GM18502 (cell line): ENCODE measurements at regions not wholly inside any gene's neighbourhood (a gene's known extent, or its start where the extent isn't known, plus 50 kb on each side); places are given as distances from the start of the nearest gene placed in this dataset.
A peak's percentile ranks its signal among the peaks of the same experiment; 100 is the strongest.

Experiments used
- ATAC-seq: cut with Tn5 transposase; IDR thresholded peaks from one replicate; pipeline ENCODE4 v1.9.1; 2021; ENCODE audit warnings: mild to moderate bottlenecking; ENCODE audit not compliant: unreplicated experiment, poor library complexity

DNA sequence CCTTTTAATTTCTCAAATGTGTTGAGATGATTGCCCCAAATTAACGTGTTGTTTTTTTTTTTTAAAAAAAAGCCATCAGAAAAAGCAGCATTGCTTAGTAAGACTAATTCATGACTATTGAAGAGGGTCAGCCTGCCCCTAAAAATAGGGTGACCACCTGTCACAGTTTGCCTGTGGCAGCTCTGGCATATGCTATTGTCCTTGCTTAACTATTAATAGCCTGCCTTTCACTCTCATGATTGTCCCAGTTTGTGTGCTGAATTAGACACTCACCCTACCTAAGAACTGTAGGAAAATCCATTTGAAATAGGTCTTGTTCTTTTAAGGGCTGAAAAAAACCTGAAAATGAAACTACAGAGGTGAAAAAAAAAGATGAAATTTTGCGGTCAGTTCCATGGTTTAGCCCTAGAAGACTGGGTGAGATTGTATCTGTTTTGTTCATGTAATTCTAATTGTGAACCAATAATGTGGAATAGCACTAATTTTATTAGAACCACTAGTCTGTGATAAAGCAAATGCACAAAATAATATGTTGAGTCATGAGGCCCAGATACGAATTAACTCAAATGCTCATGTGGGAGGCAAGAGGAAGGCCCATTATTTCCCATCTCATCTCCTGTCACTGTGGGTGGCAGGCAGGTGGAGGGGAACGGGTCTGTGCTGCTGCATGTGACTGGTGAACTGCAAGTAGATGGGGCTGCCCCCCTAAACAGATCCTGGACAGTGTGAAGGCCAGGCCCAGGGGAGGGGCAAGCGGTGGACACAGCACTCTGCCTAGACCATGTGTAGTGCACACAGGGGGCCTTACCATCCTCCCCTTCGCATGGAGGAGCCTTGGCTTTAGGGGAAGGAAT is 265.4 kb upstream of the NFE2L3 start:
- no peak for ATAC-seq

GRCh38 chr7:25887266-25887665 is 264.7 kb upstream of the NFE2L3 start:
- ATAC-seq = no peak

- ATAC-seq = no peak
These were observed 264.0 kb upstream of the NFE2L3 start for GRCh38 chr7:25887795-25888559.

- ATAC-seq = no peak
These were observed 262.2 kb upstream of the NFE2L3 start for GRCh38 chr7:25889765-25890164.

DNA sequence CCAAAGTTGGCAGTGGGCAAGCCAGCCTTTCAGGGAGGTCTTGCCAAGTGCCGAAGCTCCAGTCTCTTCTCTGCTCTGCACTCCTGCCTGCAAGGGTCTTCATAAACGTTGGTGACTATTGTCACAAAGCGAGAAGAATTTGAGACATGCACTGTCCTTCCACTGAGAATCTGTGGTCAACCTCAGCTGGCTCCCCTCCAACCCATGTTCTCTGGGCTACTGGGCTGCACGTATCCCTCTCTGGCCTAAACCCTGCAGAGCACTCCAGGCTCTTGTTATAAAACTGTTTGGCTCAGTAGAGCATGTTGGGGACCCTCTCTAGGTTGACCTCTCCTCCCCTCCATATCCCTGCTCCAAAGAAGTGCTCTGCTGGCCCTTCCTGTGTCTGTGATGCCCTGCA is 260.4 kb upstream of the NFE2L3 start:
- no peak for ATAC-seq

- no peak for ATAC-seq
These were observed 258.6 kb upstream of the NFE2L3 start for GRCh38 chr7:25893436-25893835.

GRCh38 chr7:25894002-25894901 is 257.7 kb upstream of the NFE2L3 start:
- peak; percentile 73 for ATAC-seq

GRCh38 chr7:25894902-25895791 is 256.9 kb upstream of the NFE2L3 start:
- ATAC-seq = peak; percentile 73

DNA sequence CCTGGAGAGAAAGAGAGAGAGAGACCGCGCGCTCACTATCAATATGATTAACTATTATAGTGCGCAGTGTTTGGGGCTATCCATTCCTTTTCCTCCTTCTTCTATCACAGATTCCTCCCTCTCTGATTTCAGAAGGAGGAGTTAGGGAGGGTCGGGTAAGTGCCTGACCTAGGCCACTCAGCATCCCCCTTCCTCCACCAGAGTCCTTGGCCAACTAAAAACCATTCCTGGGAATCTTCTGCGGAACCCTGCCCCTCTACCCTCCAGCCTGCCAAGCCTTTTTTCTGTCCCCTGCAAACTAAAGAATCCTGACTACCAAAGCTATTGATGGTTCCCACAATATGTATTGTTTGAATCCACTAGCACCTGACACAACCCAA is 256.2 kb upstream of the NFE2L3 start:
- ATAC-seq = no peak

DNA sequence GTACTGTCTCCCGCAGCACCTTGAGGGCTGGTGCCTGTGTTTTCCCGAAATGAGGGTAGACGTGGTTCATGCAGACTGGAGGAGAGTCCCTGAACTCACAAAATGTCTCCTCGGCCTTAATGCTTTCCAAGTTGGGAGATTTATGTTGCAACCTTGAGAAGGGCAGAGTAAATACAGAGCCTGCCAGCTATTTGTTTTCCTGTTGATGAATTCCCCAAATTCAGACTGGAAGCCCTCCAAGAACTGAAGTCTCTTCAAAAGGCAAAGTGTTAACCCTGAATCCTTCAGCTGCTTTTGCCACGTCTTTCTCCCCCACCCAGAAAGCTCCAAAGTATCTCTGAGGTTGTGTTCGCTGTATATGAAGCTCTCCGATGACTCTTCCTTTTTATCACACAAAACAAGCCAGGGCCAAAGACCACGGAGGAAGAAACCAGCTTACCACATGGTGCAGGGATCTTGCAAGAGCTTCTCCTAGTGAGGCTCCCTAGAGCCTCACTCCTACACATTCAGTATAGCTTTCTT is 254.7 kb upstream of the NFE2L3 start:
- no peak for ATAC-seq

DNA sequence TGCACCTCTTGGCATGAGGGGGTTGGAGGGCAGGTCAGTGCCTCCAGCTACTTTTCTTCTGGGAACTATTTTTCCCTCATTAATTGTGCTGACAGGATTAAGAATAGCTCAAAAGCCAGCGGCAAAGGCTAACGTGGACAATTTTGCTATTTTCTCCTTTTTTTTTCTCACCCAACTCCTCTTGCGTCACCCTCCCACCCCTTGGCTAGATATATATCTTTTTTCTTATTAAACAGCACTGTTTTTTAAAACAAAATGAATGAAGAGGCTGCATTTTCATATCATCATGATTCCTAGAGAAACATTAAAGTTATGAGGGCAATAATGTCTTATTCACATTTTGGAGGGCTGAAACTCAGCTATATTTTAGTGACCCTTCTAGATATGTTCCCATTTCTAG is 251.8 kb upstream of the NFE2L3 start:
- no peak for ATAC-seq

DNA sequence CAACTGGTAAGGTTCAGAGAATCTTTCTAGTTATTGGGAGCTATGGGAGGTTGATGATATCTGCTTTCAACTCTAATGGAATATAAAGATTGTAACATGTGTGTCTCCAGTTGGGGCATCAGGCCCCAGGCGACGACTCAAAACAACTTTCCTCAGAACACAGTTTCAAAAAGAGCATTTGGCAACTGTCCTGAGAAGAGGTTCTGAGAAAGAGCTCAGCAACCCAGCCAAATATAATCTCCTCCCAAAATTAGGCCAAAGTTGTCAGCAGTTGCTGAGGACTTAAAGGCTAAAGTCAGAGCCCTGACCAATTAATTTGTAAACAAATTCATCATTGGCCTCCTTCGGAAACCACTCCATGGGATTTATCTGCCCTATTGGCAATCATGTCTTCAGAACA is 251.1 kb upstream of the NFE2L3 start:
- no peak for ATAC-seq

- no peak for ATAC-seq
These were observed 250.3 kb upstream of the NFE2L3 start for GRCh38 chr7:25901658-25902057.

DNA sequence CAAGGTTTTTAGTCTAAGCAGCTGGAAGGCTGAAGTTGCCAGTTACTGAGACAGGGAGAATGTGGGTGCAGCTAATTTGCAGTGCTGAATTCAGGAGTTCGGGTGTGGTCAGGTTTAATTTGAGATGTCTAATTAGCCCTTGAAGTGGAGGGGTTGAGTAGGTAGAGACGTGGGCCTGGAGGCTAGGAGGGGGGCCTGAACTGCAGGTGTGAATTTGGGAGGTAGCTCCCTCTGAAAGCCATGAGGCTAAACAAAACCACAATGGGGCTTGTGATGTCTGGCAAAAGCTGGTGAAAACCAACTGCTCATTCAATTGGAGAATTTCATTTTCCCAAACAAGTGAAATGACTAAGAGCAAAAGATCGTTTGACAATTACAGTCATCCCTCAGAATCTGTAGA is 246.0 kb upstream of the NFE2L3 start:
- ATAC-seq = no peak

GRCh38 chr7:25906760-25907159 is 245.2 kb upstream of the NFE2L3 start:
- no peak for ATAC-seq

DNA sequence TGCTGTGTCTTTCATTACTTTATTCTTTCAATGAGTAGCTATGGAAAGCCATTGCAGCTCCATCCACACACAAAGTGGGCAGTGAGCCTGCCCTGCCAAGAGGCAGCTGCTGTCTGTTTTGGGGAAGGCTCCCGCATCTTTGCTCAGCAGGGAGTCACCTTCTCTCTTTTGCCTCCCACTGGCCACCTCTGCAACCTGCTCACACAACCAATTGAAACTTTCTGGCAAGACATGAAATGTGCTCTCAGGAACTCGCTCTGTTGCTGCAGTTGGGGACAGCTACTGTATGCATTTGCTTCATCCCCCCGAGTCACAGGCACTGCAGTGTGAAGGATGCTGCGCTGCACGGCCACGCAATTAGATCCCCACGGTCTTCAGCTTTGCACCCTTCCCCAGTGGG is 244.8 kb upstream of the NFE2L3 start:
- ATAC-seq = no peak

GRCh38 chr7:25907731-25908130 is 244.3 kb upstream of the NFE2L3 start:
- no peak for ATAC-seq

- no peak for ATAC-seq
These were observed 243.6 kb upstream of the NFE2L3 start for GRCh38 chr7:25908154-25908949.
